Ovary (tissue), 3 donors: ENCODE measurements at regions not wholly inside any gene's neighbourhood (a gene's known extent, or its start where the extent isn't known, plus 50 kb on each side); places are given as distances from the start of the nearest gene placed in this dataset.

Source experiments
- POLR2A ChIP-seq: fragments of 450-650 bp; IDR thresholded peaks from one replicate; pipeline ENCODE4 v1.6.1; 2017; ENCODE audit warnings: antibody characterized with exemption, mild to moderate bottlenecking, moderate library complexity
- TF ChIP-seq, protein P1 (sequence below), 3 donors: fragments of 450-650 bp in 2 of 3; fragments of 200-600 bp in 1 of 3; IDR thresholded peaks; one replicate each; pipeline versions ENCODE4 v1.5.1 to v1.8.0; 2016 to 2022; ENCODE audit warnings: antibody characterized with exemption in 3 of 3, mild to moderate bottlenecking in 1 of 3
- donor health status: DM: no; HTN: no; CAD: no.

DNA sequence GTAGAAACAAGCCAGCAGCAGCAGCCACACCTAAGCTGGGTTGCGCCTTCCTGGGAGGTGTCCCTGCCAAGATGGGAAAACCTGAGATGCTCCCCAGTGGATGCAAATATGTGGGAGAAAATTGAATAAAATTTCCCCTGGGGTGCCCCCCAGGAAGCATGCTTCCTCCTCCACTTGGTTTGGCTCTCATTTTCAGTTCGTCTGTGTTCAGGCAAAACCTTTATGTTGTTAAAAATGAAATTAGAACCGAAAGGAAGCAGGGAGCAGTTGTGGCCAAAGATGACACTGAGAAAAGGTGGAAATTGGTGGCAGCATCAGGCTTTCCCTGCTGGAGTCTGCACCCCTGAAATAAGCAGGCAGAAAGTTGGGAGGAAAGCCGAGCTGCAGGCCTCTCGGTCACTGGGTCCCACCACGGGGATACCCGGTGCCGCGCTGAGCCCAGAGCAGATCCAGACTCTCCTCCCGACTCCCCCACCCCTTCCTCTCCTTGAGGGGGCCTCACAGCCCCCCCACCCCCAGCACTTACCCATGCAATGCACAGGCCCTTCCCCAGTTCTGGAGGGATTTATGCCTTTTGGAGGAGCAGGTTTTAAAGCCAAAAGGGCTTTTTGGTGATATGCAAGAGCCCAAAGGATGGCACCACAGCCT lies 267.7 kb upstream of the SPRED2 start:
- TF ChIP-seq, protein P1, sequence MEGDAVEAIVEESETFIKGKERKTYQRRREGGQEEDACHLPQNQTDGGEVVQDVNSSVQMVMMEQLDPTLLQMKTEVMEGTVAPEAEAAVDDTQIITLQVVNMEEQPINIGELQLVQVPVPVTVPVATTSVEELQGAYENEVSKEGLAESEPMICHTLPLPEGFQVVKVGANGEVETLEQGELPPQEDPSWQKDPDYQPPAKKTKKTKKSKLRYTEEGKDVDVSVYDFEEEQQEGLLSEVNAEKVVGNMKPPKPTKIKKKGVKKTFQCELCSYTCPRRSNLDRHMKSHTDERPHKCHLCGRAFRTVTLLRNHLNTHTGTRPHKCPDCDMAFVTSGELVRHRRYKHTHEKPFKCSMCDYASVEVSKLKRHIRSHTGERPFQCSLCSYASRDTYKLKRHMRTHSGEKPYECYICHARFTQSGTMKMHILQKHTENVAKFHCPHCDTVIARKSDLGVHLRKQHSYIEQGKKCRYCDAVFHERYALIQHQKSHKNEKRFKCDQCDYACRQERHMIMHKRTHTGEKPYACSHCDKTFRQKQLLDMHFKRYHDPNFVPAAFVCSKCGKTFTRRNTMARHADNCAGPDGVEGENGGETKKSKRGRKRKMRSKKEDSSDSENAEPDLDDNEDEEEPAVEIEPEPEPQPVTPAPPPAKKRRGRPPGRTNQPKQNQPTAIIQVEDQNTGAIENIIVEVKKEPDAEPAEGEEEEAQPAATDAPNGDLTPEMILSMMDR (IDR thresholded peaks at IDR 0.05) = no peak
- TF ChIP-seq POLR2A = no peak
